Esophagus squamous epithelium (tissue), 4 donors: ENCODE measurements at regions not wholly inside any gene's neighbourhood (a gene's known extent, or its start where the extent isn't known, plus 50 kb on each side); places are given as distances from the start of the nearest gene placed in this dataset.

Source experiments
- POLR2A ChIP-seq, 4 donors: fragments of 450-650 bp; IDR thresholded peaks; one replicate each; pipeline ENCODE4 v1.6.1; 2017; ENCODE audit warnings: antibody characterized with exemption in 4 of 4, mild to moderate bottlenecking in 4 of 4, moderate library complexity in 3 of 4
- TF ChIP-seq, protein P1 (sequence below), 6 experiments: fragments of 450-650 bp in 4 of 6; fragments of 200-600 bp in 2 of 6; sonication (generic) in 2 of 6; IDR thresholded peaks; one replicate each; pipeline ENCODE4 v1.5.1; 2016 to 2019; ENCODE audit warnings: antibody characterized with exemption in 6 of 6, mild to moderate bottlenecking in 4 of 6, moderate library complexity in 4 of 6

DNA sequence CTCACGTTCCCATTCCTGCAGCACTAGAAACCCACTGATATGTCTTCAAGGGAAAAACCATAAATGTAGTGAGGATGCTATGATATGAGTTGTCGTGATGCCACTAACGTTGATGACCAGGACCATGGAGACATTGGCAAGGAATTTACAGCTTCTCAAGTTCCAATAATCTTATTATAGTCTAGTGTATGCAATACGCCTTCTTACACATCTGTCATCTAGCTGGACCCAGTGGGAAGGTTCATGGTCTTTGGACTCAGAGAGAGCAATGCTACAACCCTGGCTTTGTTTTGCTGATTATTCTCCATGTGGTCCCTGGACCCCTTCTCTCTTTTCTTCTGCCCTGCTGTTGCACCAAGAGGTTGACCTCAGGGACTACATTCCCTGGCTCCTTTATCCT is 76.0 kb upstream of the BMP2 start:
- TF ChIP-seq, protein P1, sequence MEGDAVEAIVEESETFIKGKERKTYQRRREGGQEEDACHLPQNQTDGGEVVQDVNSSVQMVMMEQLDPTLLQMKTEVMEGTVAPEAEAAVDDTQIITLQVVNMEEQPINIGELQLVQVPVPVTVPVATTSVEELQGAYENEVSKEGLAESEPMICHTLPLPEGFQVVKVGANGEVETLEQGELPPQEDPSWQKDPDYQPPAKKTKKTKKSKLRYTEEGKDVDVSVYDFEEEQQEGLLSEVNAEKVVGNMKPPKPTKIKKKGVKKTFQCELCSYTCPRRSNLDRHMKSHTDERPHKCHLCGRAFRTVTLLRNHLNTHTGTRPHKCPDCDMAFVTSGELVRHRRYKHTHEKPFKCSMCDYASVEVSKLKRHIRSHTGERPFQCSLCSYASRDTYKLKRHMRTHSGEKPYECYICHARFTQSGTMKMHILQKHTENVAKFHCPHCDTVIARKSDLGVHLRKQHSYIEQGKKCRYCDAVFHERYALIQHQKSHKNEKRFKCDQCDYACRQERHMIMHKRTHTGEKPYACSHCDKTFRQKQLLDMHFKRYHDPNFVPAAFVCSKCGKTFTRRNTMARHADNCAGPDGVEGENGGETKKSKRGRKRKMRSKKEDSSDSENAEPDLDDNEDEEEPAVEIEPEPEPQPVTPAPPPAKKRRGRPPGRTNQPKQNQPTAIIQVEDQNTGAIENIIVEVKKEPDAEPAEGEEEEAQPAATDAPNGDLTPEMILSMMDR (IDR thresholded peaks at IDR 0.05), result no peak
- TF ChIP-seq POLR2A (IDR thresholded peaks at IDR 0.05), result no peak
